ENCODE measurements at regions not wholly inside any gene's neighbourhood (a gene's known extent, or its start where the extent isn't known, plus 50 kb on each side); places are given as distances from the start of the nearest gene placed in this dataset.

GRCh38 chr11:37755521-37755920 lies 1157.5 kb upstream of the RAG2 start:
- DNase-seq (ENCODE audit: low spot score): no peak

DNA sequence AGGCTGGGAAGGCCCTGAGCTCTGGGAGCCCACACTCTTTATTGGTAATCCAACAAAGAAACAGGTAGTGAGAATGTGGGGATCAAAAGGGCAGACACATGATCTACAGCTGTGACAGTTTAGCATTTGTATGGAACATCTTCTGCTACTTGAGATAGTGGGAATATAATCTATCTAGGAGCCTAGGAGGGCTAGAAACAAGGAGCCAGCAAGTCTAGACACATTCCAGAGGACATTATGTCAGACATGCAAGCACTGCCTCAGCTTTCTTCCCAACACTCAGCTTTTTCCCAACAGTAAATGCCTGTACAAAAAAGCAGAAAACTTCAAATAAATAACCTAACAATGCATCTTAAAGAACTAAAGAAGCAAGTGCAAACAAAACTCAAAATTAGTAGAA lies 1150.6 kb upstream of the RAG2 start:
- no peak for DNase-seq (ENCODE audit: low spot score)

- DNase-seq (ENCODE audit: low spot score): no peak
Observed at GRCh38 chr11:37747121-37747520, 1149.1 kb upstream of the RAG2 start.

GRCh38 chr11:37727371-37727770 lies 1129.3 kb upstream of the RAG2 start:
- DNase-seq (ENCODE audit: low spot score): no peak

GRCh38 chr11:37724315-37724714 lies 1126.3 kb upstream of the RAG2 start:
- DNase-seq (ENCODE audit: low spot score): no peak

- DNase-seq (ENCODE audit: low spot score): no peak
Observed at GRCh38 chr11:37721485-37721884, 1123.4 kb upstream of the RAG2 start.

DNA sequence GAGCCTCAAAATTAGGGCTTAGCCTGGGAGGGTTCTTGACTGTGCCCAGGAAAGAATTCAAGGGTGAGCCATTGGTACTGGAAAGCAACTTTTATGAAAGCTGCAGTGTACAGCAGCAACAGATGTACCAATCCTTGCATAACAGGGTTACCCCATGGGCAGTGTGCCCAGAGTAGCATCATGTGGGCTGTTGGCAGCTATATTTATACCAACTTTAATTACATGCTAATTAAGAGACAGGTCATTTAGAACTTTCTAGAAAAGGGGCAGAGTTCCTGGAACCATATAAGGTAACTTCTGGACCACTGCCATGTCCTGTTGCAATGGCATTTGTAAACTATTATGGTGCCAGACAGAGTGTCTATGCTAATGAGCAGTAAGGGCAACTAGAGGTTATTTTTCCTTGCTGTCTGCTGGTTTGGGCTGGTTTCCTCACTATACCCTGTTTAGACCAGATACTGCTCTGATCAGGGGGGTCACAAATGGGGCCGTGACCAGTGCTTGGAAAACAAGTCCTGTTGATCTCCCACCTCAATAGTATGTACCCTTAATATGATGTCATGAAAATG lies 1120.5 kb upstream of the RAG2 start:
- no peak for DNase-seq (ENCODE audit: low spot score)

- DNase-seq (ENCODE audit: low spot score): no peak
Observed at GRCh38 chr11:37712251-37712650, 1114.2 kb upstream of the RAG2 start.

- no peak for DNase-seq (ENCODE audit: low spot score)
Observed at GRCh38 chr11:37710031-37710430, 1112.0 kb upstream of the RAG2 start.

DNA sequence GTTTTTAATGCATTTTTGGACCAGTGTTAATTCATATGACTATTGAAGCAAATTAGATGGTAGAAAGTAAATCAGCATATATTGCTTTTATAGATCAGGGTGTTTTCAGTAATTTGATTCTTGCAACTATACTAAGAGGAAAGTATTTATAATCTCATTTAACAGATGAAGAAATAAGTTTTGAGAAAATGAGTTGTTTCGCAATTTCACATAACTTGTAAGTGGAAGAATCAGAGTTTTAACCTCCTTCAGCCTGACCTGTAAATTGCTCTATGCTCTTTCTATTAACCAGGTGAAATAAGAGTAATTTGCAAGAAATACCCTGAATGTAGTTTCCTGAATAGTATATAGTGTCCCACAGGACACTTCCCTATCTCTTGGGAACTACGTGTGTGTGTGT lies 1106.8 kb upstream of the RAG2 start:
- no peak for DNase-seq (ENCODE audit: low spot score)

- DNase-seq (ENCODE audit: low spot score): no peak
Observed at GRCh38 chr11:37699644-37700043, 1101.6 kb upstream of the RAG2 start.

DNA sequence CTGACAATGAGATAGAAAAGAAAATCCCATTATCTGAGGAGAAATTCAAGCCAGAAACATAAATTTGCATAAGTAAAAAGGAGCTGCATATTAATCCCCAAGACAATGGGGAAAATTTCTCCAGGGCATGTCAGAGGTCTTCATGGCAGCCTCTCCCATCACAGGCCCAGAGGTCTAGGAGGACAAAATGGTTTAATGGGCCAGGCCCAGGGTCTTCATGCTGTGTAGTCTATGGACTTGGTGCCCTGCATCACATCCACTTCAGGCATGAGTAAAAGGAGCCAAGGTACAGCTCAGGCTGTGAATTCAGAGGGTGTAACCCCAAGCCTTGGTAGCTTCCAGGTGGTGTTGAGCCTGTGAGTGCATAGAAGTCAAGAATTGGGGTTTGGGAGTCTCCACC lies 1097.2 kb upstream of the RAG2 start:
- DNase-seq (ENCODE audit: low spot score): no peak

- no peak for DNase-seq (ENCODE audit: low spot score)
Observed at GRCh38 chr11:37689951-37690350, 1091.9 kb upstream of the RAG2 start.

DNA sequence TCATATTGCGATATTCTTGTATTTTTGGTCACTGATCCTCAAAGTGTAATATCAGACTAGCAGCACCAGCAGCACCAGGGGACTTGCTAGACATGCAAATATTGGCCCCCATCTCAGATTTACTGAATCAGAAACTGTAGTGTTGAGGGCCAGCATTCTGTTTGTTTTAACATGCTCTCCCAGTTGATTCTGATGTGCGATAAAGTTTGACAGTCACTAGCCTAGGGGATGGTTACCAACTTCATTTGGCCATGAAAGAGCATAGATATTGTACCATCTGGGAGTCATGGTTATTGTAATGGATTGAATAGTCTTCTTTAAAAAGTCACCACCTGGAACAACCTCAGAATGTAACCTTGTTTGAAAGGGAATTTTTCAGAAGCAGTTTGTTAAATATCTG lies 1090.4 kb upstream of the RAG2 start:
- DNase-seq (ENCODE audit: low spot score): no peak

DNA sequence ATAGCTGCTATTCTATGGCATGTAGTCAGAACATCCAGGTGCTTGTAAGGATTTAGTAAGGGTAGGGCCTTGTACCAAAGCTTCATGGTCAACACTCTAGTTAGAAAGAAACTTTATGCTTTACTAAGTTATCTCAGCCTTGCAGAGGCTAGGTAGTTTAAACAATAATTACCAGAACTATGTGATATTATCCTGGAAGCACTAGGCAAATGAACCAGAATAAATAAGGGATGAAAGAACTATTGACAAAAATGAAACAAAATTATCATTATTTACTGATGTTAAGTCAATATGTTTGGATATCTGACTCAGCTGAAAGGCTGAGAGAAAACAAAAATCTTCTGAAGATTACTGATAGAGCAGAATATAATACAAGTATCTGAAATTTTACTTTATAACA lies 1089.1 kb upstream of the RAG2 start:
- no peak for DNase-seq (ENCODE audit: low spot score)

DNA sequence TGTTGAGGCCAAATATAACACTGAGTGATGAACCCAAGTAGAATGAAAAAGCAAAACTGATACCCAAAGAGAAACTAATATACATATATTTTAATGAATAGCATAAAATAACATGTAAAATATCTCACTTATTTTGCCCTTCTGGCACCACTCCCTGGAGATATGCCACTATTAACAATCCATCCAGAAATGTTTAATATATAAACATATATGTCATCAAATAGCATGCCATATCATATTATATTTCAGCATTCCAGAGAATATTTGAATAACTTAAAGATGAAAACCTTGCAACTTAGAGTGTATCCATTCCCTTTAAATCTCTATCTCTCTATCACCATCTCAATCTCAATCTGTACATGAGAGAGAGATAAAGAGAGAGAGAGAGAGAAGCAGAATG lies 1073.3 kb upstream of the RAG2 start:
- DNase-seq (ENCODE audit: low spot score): no peak

DNA sequence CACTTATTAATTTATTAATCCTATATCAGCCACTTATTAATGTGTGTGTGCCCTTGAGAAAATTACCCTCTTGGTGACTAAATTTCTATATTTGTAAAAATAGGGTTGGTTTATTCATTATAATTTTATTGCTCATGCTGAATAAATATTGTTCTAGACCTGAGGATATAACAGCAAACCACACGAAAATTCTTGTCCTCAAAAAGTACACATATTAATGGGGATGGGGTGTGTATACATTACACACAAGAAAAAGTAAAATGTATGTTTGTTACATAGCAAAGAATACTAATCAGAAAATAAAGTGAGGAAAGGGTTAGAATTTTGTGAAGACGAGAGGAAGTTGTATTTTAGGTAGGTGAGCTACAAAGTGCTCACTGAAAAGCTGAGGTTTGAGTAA lies 1068.9 kb upstream of the RAG2 start:
- DNase-seq (ENCODE audit: low spot score): no peak

- DNase-seq (ENCODE audit: low spot score): no peak
Observed at GRCh38 chr11:37657645-37658044, 1059.6 kb upstream of the RAG2 start.

DNA sequence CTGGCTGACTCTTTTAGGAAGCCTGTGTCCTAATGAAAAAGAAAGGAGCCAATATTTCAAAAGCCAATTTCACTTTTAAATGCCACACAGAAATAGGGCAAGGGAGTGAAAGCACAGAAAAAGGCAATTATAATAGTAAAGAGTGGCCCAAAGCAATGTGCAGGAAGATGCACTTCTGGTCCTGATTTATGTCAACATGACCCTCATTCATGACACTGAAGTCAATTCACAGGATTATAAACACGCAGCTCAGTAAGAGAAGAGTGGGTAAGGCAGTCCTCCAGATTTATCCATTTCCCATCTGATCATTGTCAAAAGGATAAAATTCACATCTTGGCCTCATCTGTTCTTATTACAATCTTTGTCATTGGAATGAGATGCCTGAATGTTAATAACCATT lies 1049.7 kb upstream of the RAG2 start:
- no peak for DNase-seq (ENCODE audit: low spot score)

GRCh38 chr11:37643968-37644367 lies 1045.9 kb upstream of the RAG2 start:
- DNase-seq (ENCODE audit: low spot score): no peak

DNA sequence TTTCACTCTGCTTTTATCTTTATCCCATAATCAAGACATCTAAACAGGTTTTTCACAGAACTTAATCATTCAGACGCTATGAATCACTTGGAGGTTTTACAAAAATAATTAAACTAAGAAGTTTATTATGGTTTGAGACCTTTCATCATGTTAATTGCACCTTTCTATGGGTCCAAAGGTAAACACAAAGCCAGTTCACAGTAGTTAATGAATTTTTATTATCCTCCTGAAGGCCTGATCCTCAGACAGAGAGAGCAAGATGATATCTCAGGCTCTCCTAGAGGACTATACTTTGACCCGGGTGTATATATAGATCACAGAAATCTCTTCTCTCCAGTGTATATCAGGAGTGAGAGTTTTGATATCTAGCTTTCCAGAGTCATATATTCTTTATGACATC lies 1044.3 kb upstream of the RAG2 start:
- DNase-seq (ENCODE audit: low spot score): no peak

- DNase-seq (ENCODE audit: low spot score): no peak
Observed at GRCh38 chr11:37632748-37633147, 1034.7 kb upstream of the RAG2 start.

- DNase-seq (ENCODE audit: low spot score): no peak
Observed at GRCh38 chr11:37630866-37631265, 1032.8 kb upstream of the RAG2 start.

DNA sequence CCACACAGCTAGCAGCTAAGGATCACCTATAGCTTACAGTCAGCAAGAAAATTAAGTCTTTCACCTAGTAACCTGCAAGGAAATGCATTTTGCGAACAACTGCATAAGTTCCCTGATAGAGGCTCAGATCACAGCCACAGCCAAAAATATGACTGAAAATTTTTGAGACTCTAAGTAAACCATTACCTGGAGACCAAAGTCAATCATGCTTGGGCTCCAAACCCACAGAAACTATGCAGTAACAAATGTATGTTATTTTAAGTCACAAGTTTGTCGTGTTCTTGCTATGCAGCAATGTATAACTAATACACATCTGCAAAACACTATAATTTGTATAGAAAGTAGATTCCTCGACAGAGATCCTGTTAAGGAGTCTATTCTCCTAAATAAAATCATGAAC lies 1025.7 kb upstream of the RAG2 start:
- no peak for DNase-seq (ENCODE audit: low spot score)

- no peak for DNase-seq (ENCODE audit: low spot score)
Observed at GRCh38 chr11:37621662-37622061, 1023.6 kb upstream of the RAG2 start.

Measured in HuH-7.5 (cell line).